H9 (cell line): ENCODE measurements at regions not wholly inside any gene's neighbourhood (a gene's known extent, or its start where the extent isn't known, plus 50 kb on each side); places are given as distances from the start of the nearest gene placed in this dataset.

Source experiments
- DNase-seq: peaks from one replicate; pipeline ENCODE4 v3.0.0-alpha.2; 2017
- H2AFZ ChIP-seq: one replicate; pipeline ENCODE4 v1.6.1; 2013; ENCODE audit warnings: mild to moderate bottlenecking, low read length, control low read depth, moderate library complexity
- H2AK5ac ChIP-seq: 2 replicates; pipeline ENCODE4 v1.6.1; 2013; ENCODE audit warnings: low read length, control low read depth, mixed read lengths; ENCODE audit not compliant: insufficient read length
- H2BK120ac ChIP-seq: one replicate; pipeline ENCODE4 v1.6.1; 2013; ENCODE audit warnings: low read depth, mild to moderate bottlenecking, low read length, control low read depth, inconsistent platforms; ENCODE audit not compliant: poor library complexity, severe bottlenecking
- H2BK12ac ChIP-seq: 2 replicates; pipeline ENCODE4 v1.6.1; 2013; ENCODE audit warnings: low read length, control low read depth, mixed read lengths, low read depth; ENCODE audit not compliant: insufficient read length
- H2BK15ac ChIP-seq: 2 replicates; pipeline ENCODE4 v1.6.1; 2013; ENCODE audit warnings: low read depth, low read length, control low read depth
- H2BK20ac ChIP-seq: one replicate; pipeline ENCODE4 v1.6.1; 2013; ENCODE audit warnings: low read depth, mild to moderate bottlenecking, low read length, control low read depth, inconsistent platforms; ENCODE audit not compliant: poor library complexity, severe bottlenecking
- H2BK5ac ChIP-seq: 2 replicates; pipeline ENCODE4 v1.6.1; 2013; ENCODE audit warnings: low read length, control low read depth, mixed read lengths; ENCODE audit not compliant: insufficient read length
- H3K14ac ChIP-seq: 2 replicates; pipeline ENCODE4 v1.6.1; 2013; ENCODE audit warnings: low read length, control low read depth; ENCODE audit not compliant: insufficient read depth
- H3K18ac ChIP-seq: 2 replicates; pipeline ENCODE4 v1.6.1; 2013; ENCODE audit warnings: low read depth, mild to moderate bottlenecking, mixed read lengths, low read length, control low read depth; ENCODE audit not compliant: insufficient read length
- H3K23ac ChIP-seq: 2 replicates; pipeline ENCODE4 v1.6.1; 2013; ENCODE audit warnings: low read length, control low read depth, mixed read lengths, low read depth; ENCODE audit not compliant: insufficient read length
- H3K23me2 ChIP-seq: 2 replicates; pipeline ENCODE4 v1.6.1; 2013; ENCODE audit warnings: low read depth, mild to moderate bottlenecking, mixed read lengths, low read length, control low read depth; ENCODE audit not compliant: insufficient read length, poor library complexity, severe bottlenecking
- H3K27ac ChIP-seq: 2 replicates; pipeline ENCODE4 v1.5.1; 2013; ENCODE audit warnings: low read length, control low read depth, mixed read lengths, low read depth; ENCODE audit not compliant: insufficient read length
- H3K27me3 ChIP-seq: 2 replicates; pipeline ENCODE4 v1.6.1; 2013; ENCODE audit warnings: low read length, control low read depth, inconsistent platforms; ENCODE audit not compliant: insufficient read depth
- H3K4ac ChIP-seq: 2 replicates; pipeline ENCODE4 v1.6.1; 2013; ENCODE audit warnings: low read depth, mild to moderate bottlenecking, control low read depth, inconsistent platforms, low read length, moderate library complexity
- H3K4me1 ChIP-seq: 2 replicates; pipeline ENCODE4 v1.6.1; 2013; ENCODE audit warnings: low read length, control low read depth, inconsistent platforms; ENCODE audit not compliant: insufficient read depth
- H3K4me2 ChIP-seq: 2 replicates; pipeline ENCODE4 v1.6.1; 2013; ENCODE audit warnings: low read length, control low read depth, mixed read lengths; ENCODE audit not compliant: insufficient read length, insufficient read depth
- H3K56ac ChIP-seq: 2 replicates; pipeline ENCODE4 v1.6.1; 2013; ENCODE audit warnings: low read depth, mild to moderate bottlenecking, mixed read lengths, low read length, control low read depth; ENCODE audit not compliant: insufficient read length
- H3K79me1 ChIP-seq: 2 replicates; pipeline ENCODE4 v1.6.1; 2013; ENCODE audit warnings: low read depth, mild to moderate bottlenecking, moderate library complexity, low read length, control low read depth, inconsistent platforms; ENCODE audit not compliant: insufficient read depth, poor library complexity, severe bottlenecking
- H3K79me2 ChIP-seq: 2 replicates; pipeline ENCODE4 v1.6.1; 2013; ENCODE audit warnings: low read length, control low read depth, inconsistent platforms; ENCODE audit not compliant: insufficient read depth
- H3K9ac ChIP-seq: 2 replicates; pipeline ENCODE4 v1.6.1; 2013; ENCODE audit warnings: low read length, control low read depth, mixed read lengths; ENCODE audit not compliant: insufficient read length; ENCODE audit errors: extremely low read depth
- H3K9me3 ChIP-seq: one replicate; pipeline ENCODE4 v1.6.1; 2013; ENCODE audit warnings: low read depth, low read length, inconsistent platforms; ENCODE audit not compliant: control insufficient read depth
- H3T11ph ChIP-seq: one replicate; pipeline ENCODE4 v1.6.1; 2013; ENCODE audit warnings: mild to moderate bottlenecking, low read length, control low read depth, inconsistent platforms
- H4K20me1 ChIP-seq: one replicate; pipeline ENCODE4 v1.6.1; 2013; ENCODE audit not compliant: control insufficient read depth, insufficient read length, insufficient read depth
- H4K5ac ChIP-seq: 2 replicates; pipeline ENCODE4 v1.6.1; 2013; ENCODE audit warnings: low read depth, mild to moderate bottlenecking, mixed read lengths, low read length, control low read depth; ENCODE audit not compliant: insufficient read length
- H4K8ac ChIP-seq: replicated peaks from 2 replicates; pipeline ENCODE4 v1.6.1; 2013; ENCODE audit warnings: low read length, control low read depth, mixed read lengths, low read depth; ENCODE audit not compliant: insufficient read length
- H4K91ac ChIP-seq: 2 replicates; pipeline ENCODE4 v1.6.1; 2013; ENCODE audit warnings: low read depth, mild to moderate bottlenecking, moderate library complexity, mixed read lengths, low read length, control low read depth; ENCODE audit not compliant: insufficient read length
- H3K27ac Mint-ChIP-seq, 3 experiments: 2 replicates in 2 of 3; 3 replicates in 1 of 3; pipeline ENCODE4 v1.8.0; 2020 to 2021; ENCODE audit warnings: mixed read lengths in 3 of 3, mild to moderate bottlenecking in 1 of 3, moderate library complexity in 1 of 3
- H3K27me3 Mint-ChIP-seq: 2 replicates; pipeline ENCODE4 v1.8.0; 2021; ENCODE audit warnings: low read depth, mild to moderate bottlenecking, moderate library complexity, mixed read lengths
- H3K36me3 Mint-ChIP-seq, 3 experiments: 2 replicates in 2 of 3; 3 replicates in 1 of 3; pipeline ENCODE4 v1.8.0; 2020 to 2021; ENCODE audit warnings: low read depth in 3 of 3, mixed read lengths in 3 of 3; ENCODE audit not compliant: insufficient read depth in 1 of 3
- H3K4me1 Mint-ChIP-seq, 2 experiments: 2 replicates each; pipeline ENCODE4 v1.8.0; 2020; ENCODE audit warnings: mixed read lengths in 2 of 2
- H3K4me3 Mint-ChIP-seq, 2 experiments: 2 replicates in 1 of 2; 3 replicates in 1 of 2; pipeline ENCODE4 v1.8.0; 2020 to 2021; ENCODE audit warnings: mild to moderate bottlenecking in 2 of 2, mixed read lengths in 2 of 2, moderate library complexity in 1 of 2
- H3K9me3 Mint-ChIP-seq, 2 experiments: 2 replicates in 1 of 2; 3 replicates in 1 of 2; pipeline ENCODE4 v1.8.0; 2020; ENCODE audit warnings: mild to moderate bottlenecking in 2 of 2, mixed read lengths in 2 of 2, moderate library complexity in 1 of 2
- TF ChIP-seq, protein P1 (sequence below): fragments of 200-600 bp; sonication (generic); conservative IDR thresholded peaks from 3 replicates; pipeline ENCODE4 v1.8.0; 2021; ENCODE audit warnings: antibody characterized with exemption, mild to moderate bottlenecking

DNA sequence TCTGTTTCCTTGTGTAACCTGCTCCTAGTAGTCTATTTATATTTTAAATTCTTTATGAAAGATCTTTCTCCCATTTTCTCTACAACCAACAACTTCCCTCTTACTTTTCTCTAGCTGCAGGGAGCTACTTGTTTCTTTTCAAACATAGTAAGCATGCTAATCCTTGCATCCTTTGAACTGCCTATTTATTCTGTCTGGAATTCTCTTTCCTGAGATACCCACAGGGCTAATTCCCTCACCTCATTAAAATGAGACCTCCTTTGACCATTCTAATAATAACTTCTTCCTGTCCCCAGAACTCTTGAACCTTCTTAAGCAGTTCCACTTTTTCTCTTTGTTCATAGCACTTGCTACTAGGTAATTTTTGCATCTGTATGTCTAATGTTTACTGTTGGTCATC, 620.6 kb upstream of the CDH18 start:
- Histone ChIP-seq H2BK15ac (no peak overlapping the region), H3K9me3 (no peaks in the 10 kb centered on the region), H3K79me1 (no peaks in the 10 kb centered on the region), H2AK5ac (no peak overlapping the region), H3K9ac (no peak overlapping the region), H3K23ac (no peak overlapping the region), H3T11ph (no peak overlapping the region), H4K91ac (no peak overlapping the region), H2BK12ac (no peak overlapping the region), H2AFZ (no peak overlapping the region), H3K4ac (no peak overlapping the region), H3K27me3 (no peaks in the 10 kb centered on the region), H2BK120ac (no peak overlapping the region), H4K5ac (no peak overlapping the region), H3K4me2 (no peak overlapping the region), H4K20me1 (no peaks in the 10 kb centered on the region), H3K56ac (no peak overlapping the region), H3K23me2 (no peaks in the 10 kb centered on the region), H3K18ac (no peak overlapping the region), H4K8ac (no peak overlapping the region), H3K79me2 (no peaks in the 10 kb centered on the region), H3K4me1 (no peaks in the 10 kb centered on the region; the same call in 1 of the 2 replicates), H3K27ac (no peak overlapping the region), H2BK20ac (no peak overlapping the region), H2BK5ac (no peak overlapping the region), H3K14ac (no peak overlapping the region)
- Mint-ChIP-seq H3K4me1 (peaks cover 15 to 18% of the 10 kb centered on the region in 2 experiments), H3K4me3 (no peak overlapping the region), H3K36me3 (peaks cover 0 to 4% (median 3%) of the 10 kb centered on the region in 3 experiments; a peak in 4 of 7 replicates), H3K27ac (peak overlapping the region in 1 of 3 experiments; percentile 81; a peak in 2 of 7 replicates), H3K9me3 (peaks cover 0 to 4% of the 10 kb centered on the region in 2 experiments; a peak in 3 of 5 replicates), H3K27me3 (no peaks in the 10 kb centered on the region; the same call in 1 of the 2 replicates)
- TF ChIP-seq, protein P1, sequence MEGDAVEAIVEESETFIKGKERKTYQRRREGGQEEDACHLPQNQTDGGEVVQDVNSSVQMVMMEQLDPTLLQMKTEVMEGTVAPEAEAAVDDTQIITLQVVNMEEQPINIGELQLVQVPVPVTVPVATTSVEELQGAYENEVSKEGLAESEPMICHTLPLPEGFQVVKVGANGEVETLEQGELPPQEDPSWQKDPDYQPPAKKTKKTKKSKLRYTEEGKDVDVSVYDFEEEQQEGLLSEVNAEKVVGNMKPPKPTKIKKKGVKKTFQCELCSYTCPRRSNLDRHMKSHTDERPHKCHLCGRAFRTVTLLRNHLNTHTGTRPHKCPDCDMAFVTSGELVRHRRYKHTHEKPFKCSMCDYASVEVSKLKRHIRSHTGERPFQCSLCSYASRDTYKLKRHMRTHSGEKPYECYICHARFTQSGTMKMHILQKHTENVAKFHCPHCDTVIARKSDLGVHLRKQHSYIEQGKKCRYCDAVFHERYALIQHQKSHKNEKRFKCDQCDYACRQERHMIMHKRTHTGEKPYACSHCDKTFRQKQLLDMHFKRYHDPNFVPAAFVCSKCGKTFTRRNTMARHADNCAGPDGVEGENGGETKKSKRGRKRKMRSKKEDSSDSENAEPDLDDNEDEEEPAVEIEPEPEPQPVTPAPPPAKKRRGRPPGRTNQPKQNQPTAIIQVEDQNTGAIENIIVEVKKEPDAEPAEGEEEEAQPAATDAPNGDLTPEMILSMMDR = no peak
- no peak for DNase-seq
